HG03066 (cell line): ENCODE measurements at regions not wholly inside any gene's neighbourhood (a gene's known extent, or its start where the extent isn't known, plus 50 kb on each side); places are given as distances from the start of the nearest gene placed in this dataset.
A peak's percentile ranks its signal among the peaks of the same experiment; 100 is the strongest.

Experiments
- ATAC-seq: cut with Tn5 transposase; IDR thresholded peaks from one replicate; pipeline ENCODE4 v1.9.1; 2021; ENCODE audit warnings: low read depth; ENCODE audit not compliant: unreplicated experiment

- ATAC-seq, result no peak
Measured at GRCh38 chr6:14187406-14187805, 69.8 kb downstream of the CD83 start.

DNA sequence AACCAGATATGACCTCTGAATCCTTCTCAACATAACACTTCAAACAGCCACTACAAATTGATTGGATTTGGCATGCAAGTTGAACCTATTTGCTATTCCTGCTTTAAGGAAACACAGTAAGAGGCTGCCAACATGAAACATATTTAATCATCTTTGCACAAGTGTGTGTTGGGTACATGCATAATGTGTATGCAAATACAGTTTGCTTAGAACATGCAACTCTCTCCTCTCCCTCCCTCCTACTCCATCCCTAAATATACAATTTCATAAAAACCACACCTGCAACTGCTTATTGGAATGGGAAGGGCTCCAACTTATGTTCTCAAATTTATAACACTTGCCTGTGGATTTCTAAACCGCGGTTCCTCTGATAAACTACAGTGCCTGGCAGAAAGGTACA, 71.5 kb downstream of the CD83 start:
- ATAC-seq, result no peak

DNA sequence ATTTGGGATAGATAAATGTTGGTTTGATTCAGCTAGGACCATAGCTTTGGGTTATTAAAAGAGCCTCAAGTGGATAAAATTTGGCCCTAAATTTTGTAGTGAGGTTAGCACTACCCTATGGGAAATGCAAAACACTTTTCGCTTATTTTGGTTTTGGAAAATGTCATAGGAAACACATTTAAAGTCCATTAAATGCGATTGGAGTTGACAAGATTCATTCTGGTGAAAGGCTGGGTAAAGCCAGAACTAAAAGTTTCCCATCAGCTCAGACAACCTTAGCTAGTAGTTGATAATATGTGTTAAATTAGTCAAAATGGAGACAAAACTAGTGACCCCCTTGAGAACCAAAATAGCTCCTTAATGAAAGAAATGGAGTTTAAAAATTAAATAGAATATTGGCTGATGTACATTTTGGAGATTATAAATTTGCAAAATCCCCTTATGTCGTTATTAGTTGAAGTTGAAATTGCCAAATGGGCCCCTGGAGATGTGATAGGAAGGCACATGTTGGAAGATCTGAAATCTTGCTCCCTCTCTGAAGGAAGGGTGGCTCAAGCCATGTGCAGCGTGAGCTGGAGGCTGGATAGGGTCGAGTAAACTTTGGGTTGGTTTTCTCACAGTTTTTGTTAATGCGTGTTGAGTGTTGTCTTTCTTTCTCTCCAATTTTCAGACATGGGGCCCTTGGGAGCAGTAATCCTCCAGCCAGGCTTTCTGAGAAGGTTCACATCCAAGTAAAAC, 72.8 kb downstream of the CD83 start:
- ATAC-seq, result no peak

DNA sequence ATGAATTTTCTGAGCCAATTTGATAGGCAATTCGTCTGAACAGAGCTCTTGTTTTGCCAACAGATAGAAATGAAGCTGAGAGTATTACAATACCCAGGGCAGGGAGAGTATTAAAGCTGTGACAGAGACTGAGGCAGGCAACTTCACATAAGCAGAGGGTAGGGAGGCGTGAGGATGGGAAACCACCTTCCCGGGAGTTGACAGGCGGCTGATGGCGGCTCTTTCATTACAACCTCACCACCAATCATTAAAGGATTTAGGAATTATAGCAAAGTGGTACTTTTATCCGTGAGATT, 73.3 kb downstream of the CD83 start:
- ATAC-seq, result no peak

DNA sequence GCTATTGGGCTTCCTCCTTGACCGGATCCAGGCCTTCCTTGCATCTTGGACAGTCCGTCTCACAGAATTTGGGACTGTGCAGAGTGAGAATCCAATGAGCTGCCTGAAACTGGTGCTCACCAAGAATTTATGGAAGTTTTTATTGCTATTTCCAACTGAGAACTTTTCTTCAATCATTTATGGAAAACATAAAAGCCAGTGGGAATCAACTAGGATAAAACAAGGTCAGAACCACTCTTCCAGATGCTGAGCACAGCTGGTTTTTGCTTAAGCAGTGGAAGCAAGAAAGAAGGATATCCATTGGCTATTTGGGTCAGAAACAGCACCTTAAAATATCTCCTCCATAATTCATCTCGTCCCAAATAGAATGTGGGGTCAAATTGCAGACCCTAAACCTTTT, 74.2 kb downstream of the CD83 start:
- no peak for ATAC-seq

DNA sequence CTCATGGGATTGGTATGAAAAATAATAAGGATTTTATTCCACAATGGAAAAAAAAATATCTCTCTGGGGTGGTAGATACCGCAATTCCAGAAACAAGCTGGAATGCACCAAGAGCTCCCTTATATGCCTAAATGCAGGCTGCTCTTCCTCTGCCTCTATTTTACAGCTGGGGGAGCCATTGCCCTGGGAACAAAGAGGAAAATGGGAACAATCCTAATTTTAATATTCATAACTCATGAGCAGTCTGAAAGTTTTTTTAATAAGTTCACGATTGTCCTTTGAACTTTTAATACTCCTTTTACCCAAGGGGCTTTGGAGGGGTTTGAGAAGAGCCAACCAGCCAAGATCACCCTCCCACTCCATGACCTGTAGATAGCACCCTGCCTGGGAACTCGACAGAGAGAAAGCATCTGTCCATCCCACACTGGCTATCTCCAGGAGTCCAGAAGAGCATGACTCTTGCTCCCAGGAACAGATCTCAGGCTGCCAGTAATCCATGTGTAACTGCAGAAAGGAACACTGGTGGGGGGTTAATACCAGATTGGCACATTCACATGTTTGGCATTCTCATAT, 74.7 kb downstream of the CD83 start:
- no peak for ATAC-seq

DNA sequence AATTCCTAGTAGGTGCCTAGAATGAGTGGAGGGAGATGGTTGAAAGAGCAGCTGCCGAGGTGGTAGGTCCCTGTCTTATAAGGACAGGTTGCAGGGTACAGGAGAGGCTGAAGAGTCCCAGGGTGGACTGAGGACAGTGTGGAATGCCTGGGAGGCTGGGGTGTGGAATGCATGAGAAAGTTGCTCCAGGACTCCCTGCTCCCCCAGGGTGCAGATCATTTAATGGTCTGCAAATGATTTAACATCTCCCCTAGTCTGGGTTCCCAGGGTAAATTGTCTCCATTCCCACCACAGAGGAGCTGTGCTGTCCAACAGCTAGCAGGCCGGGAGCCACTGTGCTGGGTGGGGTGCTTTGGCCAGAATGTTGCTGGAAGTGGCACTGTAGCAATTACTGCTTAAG, 76.0 kb downstream of the CD83 start:
- no peak for ATAC-seq

DNA sequence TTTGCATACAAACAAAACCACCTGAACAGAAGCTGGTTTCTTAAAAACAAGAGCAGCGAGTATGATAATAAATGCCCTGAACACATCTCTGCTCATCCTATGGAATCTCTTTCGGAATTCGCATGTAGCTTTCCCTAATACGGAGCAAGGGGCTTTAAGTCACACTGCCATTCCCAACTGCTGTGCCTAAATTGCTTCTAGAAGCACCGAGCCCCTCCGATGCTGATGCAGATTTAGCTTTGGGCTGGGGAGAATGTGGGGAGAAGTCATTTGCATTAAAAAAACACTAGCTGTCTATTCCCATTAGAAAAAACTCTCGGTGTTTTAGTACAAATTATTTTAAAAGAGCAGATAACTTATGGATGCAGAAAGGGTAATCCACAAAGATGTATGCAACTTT, 76.9 kb downstream of the CD83 start:
- ATAC-seq, result no peak

DNA sequence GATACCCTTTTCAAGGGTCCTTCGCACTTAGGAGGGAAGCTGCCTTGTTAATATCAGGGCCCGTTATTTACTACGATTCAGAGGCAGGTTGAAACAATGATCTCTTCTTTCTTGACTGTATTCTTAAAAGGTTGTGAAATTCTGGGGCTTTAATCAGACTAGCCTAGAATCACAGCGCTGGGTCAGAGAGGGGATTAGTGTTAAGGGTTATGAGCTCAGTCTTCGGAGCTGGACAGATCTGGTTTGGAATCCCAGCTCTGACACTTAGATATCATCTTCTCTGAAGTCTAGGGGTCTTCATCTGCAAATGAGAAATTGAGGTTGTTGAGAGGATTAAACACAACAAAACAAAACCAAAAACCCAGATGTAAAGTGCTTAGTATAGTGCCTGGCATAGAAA, 77.4 kb downstream of the CD83 start:
- ATAC-seq, result no peak

DNA sequence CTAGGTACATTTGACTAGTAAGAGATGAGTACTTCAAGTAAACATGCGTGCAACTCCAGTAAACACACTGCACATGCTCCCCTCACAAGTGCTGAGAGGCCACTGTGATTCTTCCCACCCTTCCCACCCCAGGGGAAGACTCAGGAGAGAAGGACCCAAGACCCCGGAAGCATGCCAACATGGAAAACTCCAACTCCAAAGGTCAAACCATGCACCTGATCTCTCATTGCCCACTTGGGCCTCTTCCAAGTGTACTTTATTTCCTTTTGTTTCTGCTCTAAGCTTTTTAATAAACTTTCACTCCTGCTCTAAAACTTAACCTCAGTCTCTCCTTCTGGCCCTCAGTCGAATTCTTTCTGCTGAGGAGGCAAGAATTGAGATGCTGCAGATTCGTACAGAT, 78.5 kb downstream of the CD83 start:
- no peak for ATAC-seq

DNA sequence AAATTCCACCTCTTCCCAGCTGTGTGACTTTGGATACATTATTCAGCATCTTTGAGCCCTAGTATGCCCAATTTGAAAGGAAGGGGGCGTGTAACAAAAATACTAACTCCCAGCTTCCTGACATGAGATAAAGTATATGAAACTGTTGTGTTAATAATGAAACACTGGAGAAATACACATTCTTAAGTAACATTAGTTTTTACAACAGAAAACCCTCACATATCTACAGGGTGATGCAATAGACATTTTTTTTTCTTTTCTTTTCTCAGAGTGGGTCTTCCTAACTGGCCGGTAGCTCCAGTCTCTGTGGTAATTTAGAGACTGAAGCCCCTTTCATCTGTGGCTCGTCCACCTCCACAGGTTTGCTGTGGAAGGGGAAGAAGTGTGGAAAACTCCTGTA, 79.5 kb downstream of the CD83 start:
- ATAC-seq, result no peak

- ATAC-seq, result no peak
Measured at GRCh38 chr6:14200047-14200446, 82.5 kb downstream of the CD83 start.

- no peak for ATAC-seq
Measured at GRCh38 chr6:14202947-14203346, 85.4 kb downstream of the CD83 start.

DNA sequence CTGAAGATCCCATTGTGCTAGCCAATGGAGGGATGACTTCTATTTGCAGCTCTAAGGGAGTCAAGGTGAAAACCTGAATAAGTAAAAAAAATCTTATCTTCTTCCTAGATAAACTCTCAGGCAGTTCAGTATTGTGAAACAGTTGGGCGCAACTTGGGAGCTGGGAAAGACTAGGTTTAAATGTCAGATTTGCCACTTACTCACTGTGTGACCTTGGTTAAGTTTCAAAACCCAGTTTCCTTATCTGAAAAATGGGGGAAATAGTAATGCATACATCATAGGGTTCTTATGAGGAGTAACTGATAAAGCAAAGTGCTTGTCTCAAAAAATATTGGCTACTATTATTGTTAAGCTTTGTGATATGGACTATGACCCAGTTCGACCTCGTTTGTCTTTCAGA, 88.8 kb downstream of the CD83 start:
- ATAC-seq, result no peak

GRCh38 chr6:14207448-14207847, 89.9 kb downstream of the CD83 start:
- no peak for ATAC-seq

DNA sequence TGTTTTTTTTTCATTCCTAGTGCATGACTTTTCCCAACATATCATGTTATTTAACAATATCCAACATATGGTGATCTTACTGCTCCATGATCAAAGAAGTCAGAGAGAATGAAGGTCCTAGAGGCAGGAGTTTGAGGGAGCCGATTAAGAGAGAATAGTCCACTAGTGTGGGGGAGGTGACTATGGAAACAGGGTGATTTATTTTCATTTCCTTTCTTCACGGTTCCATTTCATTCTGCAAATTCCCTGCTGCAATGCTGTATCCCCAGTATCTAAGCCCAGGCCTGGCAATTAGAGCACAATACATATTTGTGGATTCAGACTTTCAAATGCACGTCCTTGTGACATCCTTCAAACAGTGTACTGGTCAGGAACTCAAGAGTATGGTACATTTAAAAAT, 91.4 kb downstream of the CD83 start:
- ATAC-seq, result no peak

GRCh38 chr6:14210077-14210476, 92.5 kb downstream of the CD83 start:
- no peak for ATAC-seq

DNA sequence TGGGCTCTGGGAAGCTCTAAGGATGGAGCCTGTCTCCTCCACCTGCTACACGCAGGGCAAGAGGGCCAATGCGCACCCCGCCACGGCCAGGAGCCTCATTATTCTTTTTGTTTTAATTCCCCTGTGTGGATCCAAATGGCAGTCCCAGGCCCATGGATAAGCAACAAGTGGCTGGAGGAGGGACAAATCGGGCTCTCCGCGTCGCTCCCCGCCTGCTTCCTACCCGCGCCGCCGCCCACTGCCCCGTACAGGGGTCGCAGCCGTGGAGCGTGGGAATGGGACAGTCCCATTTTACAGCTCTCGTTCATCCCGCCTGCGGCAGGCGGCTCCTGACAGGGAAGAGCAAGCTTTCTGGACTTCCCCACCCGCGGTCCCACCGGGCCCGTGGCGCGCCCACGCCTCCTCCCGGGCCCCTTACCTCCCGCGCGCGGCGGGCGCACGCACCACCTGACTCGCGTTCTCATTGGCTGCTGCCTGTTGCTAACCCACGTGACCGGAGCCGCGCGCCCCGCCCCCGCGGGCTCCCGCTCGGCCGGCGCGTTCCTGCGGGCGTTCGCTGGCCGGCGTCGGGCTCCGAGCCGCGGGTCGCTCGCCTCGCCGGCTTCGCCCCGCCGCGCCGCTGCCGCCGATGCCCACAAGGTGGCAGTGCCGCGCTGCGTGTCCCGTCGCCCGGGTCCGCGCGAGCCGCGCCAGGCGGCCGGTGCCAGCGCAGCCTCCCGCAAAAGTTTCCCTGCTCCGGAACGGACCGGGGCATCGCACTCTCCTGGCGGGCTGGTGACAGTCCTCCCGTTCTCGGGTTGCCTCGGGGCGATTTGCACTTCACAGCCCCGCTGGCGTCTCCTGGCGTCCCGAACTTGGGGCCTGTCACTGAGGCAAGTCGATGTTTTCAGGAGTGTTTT, 93.3 kb downstream of the CD83 start:
- ATAC-seq, result peak; percentile 90

GRCh38 chr6:14211562-14211942, 94.0 kb downstream of the CD83 start:
- no peak for ATAC-seq

GRCh38 chr6:14212020-14212419, 94.4 kb downstream of the CD83 start:
- ATAC-seq, result no peak

GRCh38 chr6:14212632-14213031, 95.1 kb downstream of the CD83 start:
- ATAC-seq, result no peak
